ENCODE measurements at regions not wholly inside any gene's neighbourhood (a gene's known extent, or its start where the extent isn't known, plus 50 kb on each side); places are given as distances from the start of the nearest gene placed in this dataset.

DNA sequence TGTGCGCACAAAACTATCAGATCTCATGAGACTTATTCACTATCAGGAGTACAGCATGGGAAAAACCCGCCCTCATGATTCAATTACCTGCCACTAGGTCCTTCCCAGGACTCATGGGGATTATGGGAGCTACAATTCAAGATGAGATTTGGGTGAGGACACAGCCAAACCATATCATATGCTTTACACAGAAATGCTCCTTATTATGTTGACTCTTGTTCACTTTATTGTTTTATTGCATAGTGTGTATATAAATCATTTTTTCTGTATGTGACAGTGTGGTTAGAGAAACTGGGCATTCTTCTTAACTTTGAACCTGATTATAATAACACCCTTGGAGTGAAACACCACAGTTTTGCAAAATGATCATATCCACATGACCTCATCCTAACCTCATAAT, 212.8 kb upstream of the TNRC6C start:
- TF ChIP-seq, protein P1, sequence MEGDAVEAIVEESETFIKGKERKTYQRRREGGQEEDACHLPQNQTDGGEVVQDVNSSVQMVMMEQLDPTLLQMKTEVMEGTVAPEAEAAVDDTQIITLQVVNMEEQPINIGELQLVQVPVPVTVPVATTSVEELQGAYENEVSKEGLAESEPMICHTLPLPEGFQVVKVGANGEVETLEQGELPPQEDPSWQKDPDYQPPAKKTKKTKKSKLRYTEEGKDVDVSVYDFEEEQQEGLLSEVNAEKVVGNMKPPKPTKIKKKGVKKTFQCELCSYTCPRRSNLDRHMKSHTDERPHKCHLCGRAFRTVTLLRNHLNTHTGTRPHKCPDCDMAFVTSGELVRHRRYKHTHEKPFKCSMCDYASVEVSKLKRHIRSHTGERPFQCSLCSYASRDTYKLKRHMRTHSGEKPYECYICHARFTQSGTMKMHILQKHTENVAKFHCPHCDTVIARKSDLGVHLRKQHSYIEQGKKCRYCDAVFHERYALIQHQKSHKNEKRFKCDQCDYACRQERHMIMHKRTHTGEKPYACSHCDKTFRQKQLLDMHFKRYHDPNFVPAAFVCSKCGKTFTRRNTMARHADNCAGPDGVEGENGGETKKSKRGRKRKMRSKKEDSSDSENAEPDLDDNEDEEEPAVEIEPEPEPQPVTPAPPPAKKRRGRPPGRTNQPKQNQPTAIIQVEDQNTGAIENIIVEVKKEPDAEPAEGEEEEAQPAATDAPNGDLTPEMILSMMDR (conservative IDR thresholded peaks at IDR 0.05 in 1 of 2, IDR thresholded peaks at IDR 0.05 in 1 of 2; ENCODE audit: low read depth in 1 of 2, low read length in 2 of 2), result no peak
- no peak for TF ChIP-seq EZH2 (IDR thresholded peaks at IDR 0.05; ENCODE audit: low read length, missing control alignments)
